ENCODE measurements at regions not wholly inside any gene's neighbourhood (a gene's known extent, or its start where the extent isn't known, plus 50 kb on each side); places are given as distances from the start of the nearest gene placed in this dataset.

- TF ChIP-seq SNAI2 (CRISPR knock-in tag; IDR thresholded peaks at IDR 0.05) = no peak
- no peak for TF ChIP-seq PPARA (CRISPR knock-in tag; IDR thresholded peaks at IDR 0.05; ENCODE audit: borderline replicate concordance)
- TF ChIP-seq TOX (CRISPR knock-in tag; IDR thresholded peaks at IDR 0.05; ENCODE audit: borderline replicate concordance) = no peak
- no peak for TF ChIP-seq ZNF70 (CRISPR knock-in tag; IDR thresholded peaks at IDR 0.05)
- no peak for TF ChIP-seq ESRRG (CRISPR knock-in tag; IDR thresholded peaks at IDR 0.05)
- no peak for TF ChIP-seq BACH2 (CRISPR knock-in tag; IDR thresholded peaks at IDR 0.05; ENCODE audit: borderline replicate concordance)
- no peak for TF ChIP-seq RARB (CRISPR knock-in tag; IDR thresholded peaks at IDR 0.05)
- no peak for TF ChIP-seq ZFP3 (CRISPR knock-in tag; IDR thresholded peaks at IDR 0.05)
- no peak for TF ChIP-seq ARNTL (CRISPR knock-in tag; IDR thresholded peaks at IDR 0.05; ENCODE audit: borderline replicate concordance, low read depth)
- no peak for TF ChIP-seq ZNF8 (CRISPR knock-in tag; IDR thresholded peaks at IDR 0.05)
- TF ChIP-seq ISL1 (CRISPR knock-in tag; IDR thresholded peaks at IDR 0.05) = no peak
- no peak for TF ChIP-seq CREB5 (CRISPR knock-in tag; IDR thresholded peaks at IDR 0.05; ENCODE audit: low read depth)
- no peak for TF ChIP-seq OSR1 (CRISPR knock-in tag; IDR thresholded peaks at IDR 0.05)
- TF ChIP-seq, protein P1, sequence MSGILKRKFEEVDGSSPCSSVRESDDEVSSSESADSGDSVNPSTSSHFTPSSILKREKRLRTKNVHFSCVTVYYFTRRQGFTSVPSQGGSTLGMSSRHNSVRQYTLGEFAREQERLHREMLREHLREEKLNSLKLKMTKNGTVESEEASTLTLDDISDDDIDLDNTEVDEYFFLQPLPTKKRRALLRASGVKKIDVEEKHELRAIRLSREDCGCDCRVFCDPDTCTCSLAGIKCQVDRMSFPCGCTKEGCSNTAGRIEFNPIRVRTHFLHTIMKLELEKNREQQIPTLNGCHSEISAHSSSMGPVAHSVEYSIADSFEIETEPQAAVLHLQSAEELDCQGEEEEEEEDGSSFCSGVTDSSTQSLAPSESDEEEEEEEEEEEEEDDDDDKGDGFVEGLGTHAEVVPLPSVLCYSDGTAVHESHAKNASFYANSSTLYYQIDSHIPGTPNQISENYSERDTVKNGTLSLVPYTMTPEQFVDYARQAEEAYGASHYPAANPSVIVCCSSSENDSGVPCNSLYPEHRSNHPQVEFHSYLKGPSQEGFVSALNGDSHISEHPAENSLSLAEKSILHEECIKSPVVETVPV (CRISPR knock-in tag; IDR thresholded peaks at IDR 0.05) = no peak
- TF ChIP-seq ZFP30 (CRISPR knock-in tag; IDR thresholded peaks at IDR 0.05) = no peak
- ATAC-seq = no peak
Observed at GRCh38 chr9:94017939-94018531, 62.9 kb upstream of the BARX1 start.

GRCh38 chr9:94016744-94017143, 61.6 kb upstream of the BARX1 start:
- ATAC-seq = no peak
- TF ChIP-seq TSHZ2 (CRISPR knock-in tag; IDR thresholded peaks at IDR 0.05) = no peak
- TF ChIP-seq TCF4 (CRISPR knock-in tag; IDR thresholded peaks at IDR 0.05; ENCODE audit: borderline replicate concordance) = no peak
- no peak for TF ChIP-seq ARNTL (CRISPR knock-in tag; IDR thresholded peaks at IDR 0.05; ENCODE audit: borderline replicate concordance, low read depth)

GRCh38 chr9:94014920-94015319, 59.8 kb upstream of the BARX1 start:
- no peak for ATAC-seq
- TF ChIP-seq ZNF565 (CRISPR knock-in tag; conservative IDR thresholded peaks at IDR 0.05; ENCODE audit: low read depth) (no peak), ESRRG (CRISPR knock-in tag; IDR thresholded peaks at IDR 0.05) (no peak), TOX (CRISPR knock-in tag; IDR thresholded peaks at IDR 0.05; ENCODE audit: borderline replicate concordance) (no peak), TCF4 (CRISPR knock-in tag; IDR thresholded peaks at IDR 0.05; ENCODE audit: borderline replicate concordance) (no peak), PPARA (CRISPR knock-in tag; IDR thresholded peaks at IDR 0.05; ENCODE audit: borderline replicate concordance) (no peak), ISL1 (CRISPR knock-in tag; IDR thresholded peaks at IDR 0.05) (no peak), ZC3H10 (CRISPR knock-in tag; IDR thresholded peaks at IDR 0.05) (no peak), BACH2 (CRISPR knock-in tag; IDR thresholded peaks at IDR 0.05; ENCODE audit: borderline replicate concordance) (no peak), SNAI2 (CRISPR knock-in tag; IDR thresholded peaks at IDR 0.05) (no peak), ZFP30 (CRISPR knock-in tag; IDR thresholded peaks at IDR 0.05) (no peak), CSDC2 (CRISPR knock-in tag; IDR thresholded peaks at IDR 0.05) (no peak), TSHZ2 (CRISPR knock-in tag; IDR thresholded peaks at IDR 0.05) (no peak), ZNF8 (CRISPR knock-in tag; IDR thresholded peaks at IDR 0.05) (no peak), GLIS3 (CRISPR knock-in tag; IDR thresholded peaks at IDR 0.05) (no peak)
- TF ChIP-seq, protein P1 (CRISPR knock-in tag; IDR thresholded peaks at IDR 0.05) = no peak
